NCI-H146 (cell line): ENCODE measurements at regions not wholly inside any gene's neighbourhood (a gene's known extent, or its start where the extent isn't known, plus 50 kb on each side); places are given as distances from the start of the nearest gene placed in this dataset.

Experiments used
- DNase-seq: peaks from one replicate; lab custom pipeline; 2025; lab: John Stamatoyannopoulos, UW

DNA sequence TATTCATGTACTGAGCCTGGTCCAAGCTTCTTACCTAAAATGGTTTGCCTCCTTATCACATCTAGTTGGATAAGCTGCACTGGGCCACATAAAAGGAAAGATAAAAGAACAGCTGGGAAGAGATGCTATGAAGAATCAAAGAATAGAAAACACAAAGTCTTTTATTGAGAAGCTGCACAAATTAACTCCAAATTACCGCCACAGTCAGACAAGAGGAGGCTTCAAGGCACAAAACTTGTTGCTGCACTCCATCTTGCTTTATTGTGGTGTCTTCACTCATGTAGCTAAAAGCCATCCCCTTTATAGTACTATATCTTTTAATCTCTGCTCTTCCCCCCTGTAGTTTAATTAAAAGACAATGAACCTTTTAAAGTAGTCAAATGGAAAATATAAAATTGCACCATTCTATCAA is 330.6 kb upstream of the PMFBP1 start:
- no peak for DNase-seq

- DNase-seq, result peak; percentile 65
Measured at GRCh38 chr16:72501739-72502593, 330.0 kb upstream of the PMFBP1 start.

GRCh38 chr16:72500545-72500944 is 328.6 kb upstream of the PMFBP1 start:
- no peak for DNase-seq

DNA sequence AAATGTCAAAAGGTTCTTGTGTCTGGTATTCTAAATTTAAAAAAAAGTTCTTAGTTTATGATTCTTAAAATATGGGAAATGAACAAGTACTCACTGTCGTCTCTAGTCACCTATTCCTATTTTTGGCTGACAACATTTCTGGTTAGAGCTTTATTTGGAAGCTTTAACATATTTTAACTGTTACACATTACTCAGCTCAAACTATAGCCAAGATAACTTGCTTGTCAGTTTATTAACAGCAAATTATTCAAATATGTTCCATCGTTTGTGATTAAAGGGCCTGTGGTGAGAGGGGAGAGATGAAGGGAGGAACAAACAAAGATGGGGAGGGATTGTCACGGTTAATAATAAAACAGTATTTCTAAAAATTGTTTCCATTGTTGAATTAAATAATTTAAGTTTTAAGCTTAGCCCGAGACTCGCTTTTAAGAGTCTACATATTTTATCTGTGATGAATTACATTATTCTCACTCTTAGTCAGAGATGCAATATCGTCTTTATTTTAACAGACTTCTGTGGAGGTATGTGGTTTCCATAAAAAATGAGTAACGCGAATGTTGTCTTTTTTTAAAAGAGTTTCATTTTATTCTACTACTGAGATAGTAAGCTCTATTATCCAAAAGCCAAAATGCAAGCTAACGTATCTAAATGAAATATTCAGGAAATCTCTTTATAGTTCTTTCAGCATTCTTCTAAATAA is 321.9 kb upstream of the PMFBP1 start:
- DNase-seq, result no peak

DNA sequence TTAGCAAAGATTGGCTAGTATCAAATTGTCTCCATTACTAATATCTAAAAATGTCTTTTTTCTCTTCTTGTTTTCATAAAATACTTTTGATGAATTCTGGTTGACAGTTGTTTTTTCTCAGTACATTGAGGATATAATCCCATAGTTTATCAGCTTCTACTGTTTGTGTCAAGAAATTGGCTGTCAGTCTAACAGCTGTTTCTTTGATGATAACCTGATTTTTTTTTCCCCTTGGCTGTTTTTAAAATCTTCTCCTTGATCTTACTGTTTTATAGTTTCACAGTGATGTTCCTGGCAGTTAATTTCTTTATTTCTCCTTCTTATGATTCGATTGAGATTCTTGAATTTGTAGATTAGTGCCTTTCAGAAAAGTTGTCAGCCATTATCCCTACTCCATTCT is 315.3 kb upstream of the PMFBP1 start:
- no peak for DNase-seq

DNA sequence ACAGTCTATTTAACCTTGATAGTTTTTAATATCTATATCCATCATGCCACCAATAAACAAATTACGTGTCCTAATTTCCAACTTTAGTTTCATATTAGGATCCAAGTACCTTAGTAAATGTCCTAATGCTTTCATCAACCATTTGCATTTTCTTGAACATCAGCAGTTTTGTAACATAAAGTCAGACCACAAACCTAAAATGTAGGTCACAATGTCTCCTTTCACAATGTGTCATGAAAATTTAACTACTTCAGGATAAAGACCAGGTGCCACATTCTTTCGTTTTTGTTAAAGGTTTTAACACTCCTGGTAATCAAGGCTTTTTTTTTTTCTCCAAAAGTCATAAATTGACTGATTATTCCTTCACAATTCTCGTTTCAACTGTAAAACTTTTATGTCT is 310.7 kb upstream of the PMFBP1 start:
- no peak for DNase-seq

- DNase-seq, result no peak
Measured at GRCh38 chr16:72481419-72481818, 309.5 kb upstream of the PMFBP1 start.

- no peak for DNase-seq
Measured at GRCh38 chr16:72480911-72481310, 309.0 kb upstream of the PMFBP1 start.

DNA sequence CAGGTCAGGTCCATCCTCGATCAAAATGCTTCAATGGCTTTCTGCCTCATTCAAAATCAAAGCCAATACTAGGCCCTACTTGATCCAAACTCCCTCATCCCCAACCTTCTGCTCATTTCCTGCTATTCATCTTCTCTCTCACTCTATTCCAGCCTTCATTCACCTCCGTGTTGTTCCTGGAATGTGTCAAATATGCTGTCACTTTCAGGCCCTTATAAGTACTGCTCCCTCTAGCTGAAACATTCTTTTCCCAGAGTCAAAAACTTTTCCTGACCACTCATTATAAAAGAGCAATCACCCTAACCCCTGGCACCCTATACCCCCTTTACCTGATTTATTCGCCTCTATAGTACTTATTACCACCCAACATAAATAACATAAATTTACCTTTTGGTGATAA is 303.7 kb upstream of the PMFBP1 start:
- DNase-seq, result no peak

- no peak for DNase-seq
Measured at GRCh38 chr16:72474501-72475123, 302.7 kb upstream of the PMFBP1 start.

DNA sequence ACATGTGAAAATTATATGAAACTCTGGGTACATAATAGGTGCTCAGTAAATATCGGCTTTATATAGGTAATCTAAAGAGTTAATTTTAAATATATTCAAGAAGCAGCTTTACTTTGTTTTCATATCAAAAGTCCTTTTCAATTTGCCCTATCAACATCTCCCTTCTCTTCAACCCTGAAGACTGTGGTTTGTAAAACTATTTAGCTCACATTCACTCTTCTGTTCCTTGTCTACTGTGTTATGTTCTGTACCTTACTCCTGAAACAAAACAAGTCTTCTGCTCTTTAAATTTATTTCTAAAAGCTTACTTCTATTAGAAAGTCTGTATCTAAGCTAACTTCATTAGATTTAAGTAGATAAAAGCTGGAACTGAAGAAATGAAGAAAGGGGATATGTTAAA is 301.7 kb upstream of the PMFBP1 start:
- DNase-seq, result no peak

DNA sequence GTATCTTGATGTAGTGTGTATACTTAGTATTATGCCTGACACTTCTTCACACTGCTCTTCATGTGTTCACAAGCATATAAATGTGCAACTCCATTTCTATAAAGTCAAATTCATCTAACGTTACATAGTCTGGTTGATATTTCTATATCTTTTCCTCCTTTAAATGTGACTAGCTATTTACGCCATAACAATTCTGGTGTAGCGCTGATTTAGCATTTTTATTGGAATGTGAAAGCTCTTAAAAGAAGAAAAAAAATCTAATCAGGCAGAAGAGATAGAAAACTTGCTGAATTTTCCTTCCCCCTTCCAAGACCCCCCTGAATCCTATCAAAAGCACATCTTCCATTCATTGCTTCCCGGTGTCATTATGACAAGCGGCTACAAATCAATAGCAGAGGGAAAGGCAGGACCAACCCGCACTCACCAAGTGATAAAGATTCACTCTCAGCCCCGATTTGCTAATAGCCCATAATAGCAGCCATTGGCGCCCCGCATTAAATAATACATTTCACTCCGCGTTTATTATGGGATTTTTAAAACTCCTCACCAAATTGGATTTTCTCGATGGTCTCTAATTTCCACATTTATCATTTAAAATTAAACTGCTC is 299.5 kb upstream of the PMFBP1 start:
- DNase-seq, result no peak

GRCh38 chr16:72470541-72470940 is 298.6 kb upstream of the PMFBP1 start:
- no peak for DNase-seq

DNA sequence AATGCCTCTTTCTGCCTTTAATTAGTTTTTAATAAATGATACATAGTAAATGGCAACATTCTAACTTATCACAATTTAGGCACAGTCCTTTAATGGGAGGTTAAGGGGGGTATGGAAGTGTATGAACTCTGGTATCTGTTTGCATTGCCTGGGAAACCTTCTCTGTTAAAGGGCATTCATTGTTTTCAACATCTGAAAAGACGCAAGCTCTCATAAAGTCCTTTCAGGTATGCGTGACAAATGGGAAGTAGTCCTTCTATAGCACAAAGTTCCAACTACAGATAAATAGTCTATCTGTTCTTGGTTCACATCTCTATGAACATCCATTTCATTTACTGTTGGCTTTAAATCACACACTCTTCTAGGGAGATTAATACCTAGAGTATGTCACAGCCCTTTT is 298.0 kb upstream of the PMFBP1 start:
- DNase-seq, result no peak

DNA sequence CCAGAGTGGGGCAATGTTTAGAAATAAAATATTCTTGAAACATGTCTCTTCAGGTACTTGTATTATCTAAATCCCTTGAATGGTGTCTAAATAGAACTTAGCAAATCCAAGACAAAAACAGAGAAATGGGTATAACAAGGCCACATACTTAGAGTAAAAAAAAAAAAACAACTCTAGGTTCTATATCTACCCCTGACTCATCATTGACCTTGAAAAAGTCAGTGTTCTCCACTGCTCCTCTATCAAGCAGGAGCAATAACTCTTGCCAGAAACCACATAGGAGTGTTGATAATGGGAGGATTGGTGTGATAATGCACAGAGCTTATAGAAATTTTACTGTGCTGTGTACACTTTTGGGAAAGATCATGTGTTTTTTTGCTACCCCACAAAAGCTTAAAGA is 296.6 kb upstream of the PMFBP1 start:
- no peak for DNase-seq

DNA sequence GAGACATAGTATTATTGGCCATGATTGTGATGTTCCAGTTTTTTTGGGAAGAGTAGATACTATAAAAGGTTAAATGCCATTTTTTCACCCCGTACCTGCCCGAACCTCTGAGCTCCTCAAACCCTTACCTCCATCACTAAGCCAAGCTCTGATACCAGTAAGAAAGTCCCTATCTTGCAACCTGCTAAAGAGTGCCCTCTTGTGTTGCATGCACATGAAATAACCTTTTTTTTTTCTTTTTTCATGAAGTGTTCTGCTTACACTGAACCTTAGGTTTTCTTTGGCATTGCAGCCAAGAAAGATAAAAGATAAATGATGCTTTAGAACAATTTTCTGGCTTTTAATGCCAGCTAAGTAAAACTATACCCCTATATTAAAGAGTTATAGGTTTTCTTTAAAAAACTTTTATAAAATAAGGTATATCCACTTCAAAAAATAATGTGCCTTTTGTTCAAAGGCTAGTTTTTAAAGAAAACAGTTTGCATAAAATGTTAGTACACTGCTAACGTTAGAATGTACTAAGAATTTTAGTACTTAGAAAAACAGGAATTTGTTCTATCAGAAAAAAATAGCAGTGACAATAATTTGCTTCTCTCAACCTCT is 295.3 kb upstream of the PMFBP1 start:
- DNase-seq, result peak; percentile 47

GRCh38 chr16:72464597-72465368 is 292.8 kb upstream of the PMFBP1 start:
- no peak for DNase-seq

DNA sequence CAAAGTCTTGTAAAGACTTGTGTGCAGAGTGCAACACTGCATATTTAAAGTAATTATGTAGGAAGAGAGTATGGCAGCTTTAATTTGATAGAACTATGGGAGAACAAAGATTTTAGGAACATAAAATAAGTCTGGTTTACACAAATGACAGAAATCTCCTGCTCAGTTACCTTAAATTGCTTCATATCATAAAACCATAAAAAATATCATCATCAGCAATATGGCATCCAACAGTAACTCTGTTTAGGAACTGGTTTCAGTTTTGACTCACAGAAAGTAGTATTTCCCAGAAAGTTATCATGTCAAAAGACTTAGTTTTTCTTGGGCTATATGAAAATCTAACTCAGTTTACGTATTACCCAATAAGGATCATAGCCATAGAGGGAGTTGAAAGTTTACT is 292.1 kb upstream of the PMFBP1 start:
- no peak for DNase-seq

- DNase-seq, result no peak
Measured at GRCh38 chr16:72458035-72458434, 286.1 kb upstream of the PMFBP1 start.

- no peak for DNase-seq
Measured at GRCh38 chr16:72457243-72457940, 285.4 kb upstream of the PMFBP1 start.
